ENCODE measurements at regions not wholly inside any gene's neighbourhood (a gene's known extent, or its start where the extent isn't known, plus 50 kb on each side); places are given as distances from the start of the nearest gene placed in this dataset.
"Not testable (repeated sequence)": the region's sequence is repeated elsewhere in the genome, so short reads cannot be mapped to it uniquely, and the experiment has no call there.

DNA sequence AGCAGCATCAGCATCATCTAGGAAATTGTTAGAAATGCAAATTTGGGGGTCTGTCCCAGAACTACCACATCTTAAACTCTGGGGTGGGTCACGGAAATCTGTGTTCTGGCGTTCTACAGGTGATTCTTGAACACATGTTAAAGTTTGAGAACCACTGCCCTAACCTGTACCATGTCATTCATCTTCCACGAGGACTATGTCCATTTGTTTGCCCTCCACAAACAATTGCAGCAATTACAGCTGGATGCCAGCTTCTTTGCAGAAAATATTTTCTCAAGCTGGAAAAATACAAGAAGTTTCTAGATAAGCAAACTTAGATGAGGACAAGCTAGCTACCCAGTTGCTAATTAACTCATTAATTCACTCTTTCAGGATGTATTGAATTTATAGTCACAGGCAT is 54.1 kb downstream of the MAFB start:
- FAIRE-seq (no peak), DNase-seq (ENCODE audit: extremely low spot score, insufficient read length, low read depth) (no peak)

DNA sequence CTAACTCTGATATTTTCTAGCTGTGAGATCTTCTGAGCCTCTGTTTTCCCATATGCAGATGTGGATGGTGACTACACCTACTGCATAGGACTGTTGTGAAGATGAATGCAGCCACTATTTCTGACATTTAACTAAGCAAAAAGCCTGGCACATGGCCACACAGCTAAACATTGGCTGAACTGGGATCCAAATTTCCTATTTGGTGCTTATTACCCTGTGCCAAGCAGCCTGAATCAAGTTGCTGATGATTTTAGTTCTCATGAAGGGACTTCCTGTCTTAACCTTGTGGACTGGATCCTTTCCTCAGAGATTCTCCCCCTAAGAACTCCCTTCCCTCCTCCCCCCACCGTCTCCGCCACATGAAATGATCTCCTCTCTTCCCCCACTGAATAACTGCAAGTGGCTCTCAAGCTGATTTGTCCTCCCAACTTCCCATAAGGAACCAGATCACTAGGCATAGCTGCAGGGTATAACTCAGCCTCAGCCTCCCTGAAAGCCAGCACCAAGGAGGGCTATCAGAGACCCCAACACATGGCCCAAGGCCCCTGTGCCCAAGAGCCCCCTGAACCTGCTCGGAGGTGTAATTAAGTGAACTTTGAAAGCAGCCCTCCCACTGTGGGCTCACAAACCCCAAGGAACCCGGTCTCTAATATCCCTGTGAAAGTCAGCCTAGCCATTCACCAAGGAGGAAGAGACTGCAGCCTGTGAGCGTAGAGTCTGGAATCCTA is 55.7 kb downstream of the MAFB start:
- FAIRE-seq = no peak
- no peak for DNase-seq (ENCODE audit: extremely low spot score, insufficient read length, low read depth)

DNA sequence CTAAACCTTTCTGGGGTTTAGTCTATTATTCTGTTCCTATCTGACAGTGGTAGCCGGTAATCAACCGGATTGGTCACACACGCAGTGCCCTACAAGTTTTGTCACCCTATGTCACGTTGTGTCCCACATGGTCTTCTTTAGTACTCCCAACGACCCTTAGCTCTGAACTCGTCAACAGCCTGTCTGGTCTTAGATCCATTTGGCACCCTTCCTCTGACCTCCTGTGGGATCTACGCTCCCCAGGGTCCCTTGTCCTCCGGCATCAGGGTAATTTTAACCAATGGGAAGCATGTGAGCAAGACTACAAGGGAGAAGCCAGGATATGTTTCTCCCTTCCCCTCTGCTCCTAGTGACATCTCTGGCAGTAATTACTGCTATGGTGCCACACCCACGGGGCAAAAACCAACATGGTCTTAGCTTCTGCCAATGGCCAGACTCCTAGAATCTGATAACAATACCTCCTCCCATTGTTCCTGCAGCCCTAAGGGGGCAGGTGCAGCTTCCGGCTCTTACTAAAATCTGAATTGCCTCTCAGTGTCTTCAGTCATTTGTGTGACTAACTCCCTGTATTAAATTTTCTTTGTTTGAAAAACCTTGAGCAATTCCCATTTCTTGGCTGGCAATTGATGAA is 56.6 kb downstream of the MAFB start:
- FAIRE-seq (no peak), DNase-seq (ENCODE audit: extremely low spot score, insufficient read length, low read depth) (no peak)

DNA sequence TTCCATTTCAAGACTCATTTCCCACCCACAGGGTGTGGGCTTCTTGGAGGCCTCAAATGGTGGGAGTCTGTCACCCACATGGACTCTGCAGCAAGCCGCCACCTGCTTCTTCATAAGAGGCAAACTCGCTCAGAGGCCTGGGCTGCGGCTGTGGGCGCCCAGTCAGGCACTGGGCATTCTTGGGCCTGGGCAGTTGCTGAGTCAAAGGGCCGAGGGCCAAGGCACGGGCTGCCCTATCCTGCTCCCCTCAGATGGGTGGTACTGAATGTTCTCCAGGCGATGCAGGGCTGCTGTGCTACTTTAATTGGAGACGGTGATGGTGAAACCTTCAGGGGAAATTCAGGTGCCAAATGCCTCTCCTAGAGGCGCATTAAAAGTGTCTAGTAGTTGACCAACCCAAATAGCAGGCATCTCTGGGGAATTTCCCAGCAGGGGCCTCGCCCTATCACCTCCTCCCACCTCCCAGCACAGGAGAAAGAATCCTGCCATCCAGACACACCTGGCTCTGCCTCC is 57.9 kb downstream of the MAFB start:
- DNase-seq (ENCODE audit: extremely low spot score, insufficient read length, low read depth) (no peak), FAIRE-seq (no peak)

DNA sequence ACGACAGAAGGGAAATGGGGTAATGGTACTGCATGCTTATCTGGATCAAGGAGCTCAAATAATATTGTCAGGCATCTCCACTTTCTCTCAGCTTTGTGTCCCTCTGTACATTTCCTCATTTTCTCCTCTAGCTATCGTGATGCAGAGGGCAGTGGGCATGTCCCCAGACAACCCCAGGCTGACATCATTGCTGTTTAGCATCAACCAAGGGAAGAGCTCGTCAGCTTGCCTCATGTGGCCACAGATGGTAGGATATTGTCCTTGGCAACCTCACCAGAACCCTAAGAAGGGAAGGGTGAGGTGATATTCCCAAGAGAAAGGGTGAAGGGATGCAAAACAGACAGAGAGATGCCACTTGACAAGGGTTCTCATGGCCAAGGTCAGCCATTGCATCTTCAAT is 58.3 kb downstream of the MAFB start:
- DNase-seq (ENCODE audit: extremely low spot score, insufficient read length, low read depth) (no peak), FAIRE-seq (no peak)

DNA sequence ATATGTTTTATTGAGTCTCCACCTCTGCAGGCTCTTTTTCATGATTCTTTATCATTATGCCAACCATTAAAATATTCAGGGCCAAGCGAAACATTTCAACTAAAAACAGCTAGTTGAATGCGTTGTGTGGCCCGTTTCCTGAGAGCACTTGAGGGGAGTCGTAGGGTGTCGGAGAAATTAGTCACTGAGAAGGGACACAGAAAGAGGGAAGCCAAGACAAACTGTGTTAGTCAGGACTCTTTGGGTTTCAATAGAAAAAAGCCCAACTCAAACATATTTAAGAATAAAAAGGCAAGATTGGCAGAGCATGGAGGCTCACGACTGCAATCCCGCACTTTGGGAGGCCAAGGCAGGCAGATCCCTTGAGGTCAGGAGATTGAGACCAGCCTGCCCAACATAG is 58.9 kb downstream of the MAFB start:
- DNase-seq (ENCODE audit: extremely low spot score, insufficient read length, low read depth) (no peak), FAIRE-seq (no peak)

DNA sequence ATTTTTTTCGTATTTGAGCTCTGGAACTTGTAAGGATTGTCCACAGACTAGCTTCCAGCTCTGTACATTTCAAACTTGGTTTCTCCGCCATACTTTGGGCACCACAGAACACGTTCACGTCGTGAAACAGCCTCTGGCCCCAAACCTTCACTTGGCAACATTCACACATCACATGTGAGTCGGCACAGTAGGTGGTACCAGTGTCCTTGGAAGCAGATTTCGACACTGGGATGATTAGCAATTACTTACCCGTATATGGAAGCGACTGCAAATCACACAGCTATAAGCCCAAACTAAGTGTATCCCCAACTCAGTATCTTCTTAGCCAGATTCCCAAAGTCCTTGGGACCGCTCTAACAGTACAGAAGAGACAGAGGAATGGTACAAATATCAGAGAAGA is 60.2 kb downstream of the MAFB start:
- no peak for FAIRE-seq
- no peak for DNase-seq (ENCODE audit: extremely low spot score, insufficient read length, low read depth)

DNA sequence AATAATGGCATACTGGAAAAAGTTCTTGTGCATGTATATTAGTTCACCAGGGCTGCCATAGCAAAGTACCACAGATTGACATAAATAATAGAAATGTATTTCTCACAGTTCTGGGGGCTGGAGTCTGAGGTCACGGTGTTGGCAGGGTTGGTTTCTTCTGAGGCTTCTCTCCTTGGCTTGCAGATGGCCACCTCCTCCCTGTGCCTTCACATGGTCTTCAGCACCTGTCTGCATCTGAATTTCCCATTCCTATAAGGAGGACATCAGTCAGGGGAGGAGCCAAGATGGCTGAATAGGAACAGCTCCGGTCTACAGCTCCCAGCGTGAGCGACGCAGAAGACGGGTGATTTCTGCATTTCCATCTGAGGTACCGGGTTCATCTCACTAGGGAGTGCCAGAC is 70.0 kb downstream of the MAFB start:
- DNase-seq (ENCODE audit: extremely low spot score, insufficient read length, low read depth); FAIRE-seq: not testable (repeated sequence)

DNA sequence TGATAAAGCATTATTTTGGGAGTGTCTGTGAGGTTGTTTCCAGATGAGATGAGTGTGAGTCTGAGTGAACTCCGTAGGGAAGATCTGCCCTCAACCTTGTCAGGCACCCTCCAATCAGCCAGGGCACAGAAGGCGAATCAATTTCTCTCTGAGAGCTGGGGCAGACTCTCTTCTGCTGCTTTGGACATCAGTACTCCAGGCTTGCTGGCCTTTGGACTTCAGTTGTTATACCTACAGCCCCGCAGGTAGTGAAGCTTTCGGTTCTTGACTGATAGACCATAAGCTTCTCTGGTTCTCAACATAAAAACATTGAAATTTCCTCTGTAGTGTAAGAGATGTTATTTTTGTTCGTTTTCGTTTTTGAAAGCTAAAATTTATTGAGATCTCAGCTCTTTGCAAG is 71.4 kb downstream of the MAFB start:
- no peak for DNase-seq (ENCODE audit: extremely low spot score, insufficient read length, low read depth)
- no peak for FAIRE-seq

DNA sequence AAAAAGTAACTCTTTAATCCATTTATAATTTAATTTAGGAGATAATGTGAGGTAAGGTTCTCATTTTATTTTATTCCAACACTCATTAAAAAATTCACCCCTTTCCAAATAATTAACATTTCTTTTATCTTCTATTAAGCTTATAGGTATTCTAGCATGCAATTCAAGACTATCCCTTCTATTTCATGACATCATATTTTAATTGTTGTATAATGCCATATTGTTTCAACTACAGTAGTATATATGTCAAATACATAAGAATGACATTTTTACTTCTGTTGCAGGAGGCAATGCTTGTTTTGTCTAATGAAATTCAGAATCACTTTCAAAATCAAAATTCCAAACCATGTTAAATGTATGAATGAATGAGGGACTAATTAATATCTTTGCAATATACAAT is 76.2 kb downstream of the MAFB start:
- FAIRE-seq (no peak), DNase-seq (ENCODE audit: extremely low spot score, insufficient read length, low read depth) (no peak)

DNA sequence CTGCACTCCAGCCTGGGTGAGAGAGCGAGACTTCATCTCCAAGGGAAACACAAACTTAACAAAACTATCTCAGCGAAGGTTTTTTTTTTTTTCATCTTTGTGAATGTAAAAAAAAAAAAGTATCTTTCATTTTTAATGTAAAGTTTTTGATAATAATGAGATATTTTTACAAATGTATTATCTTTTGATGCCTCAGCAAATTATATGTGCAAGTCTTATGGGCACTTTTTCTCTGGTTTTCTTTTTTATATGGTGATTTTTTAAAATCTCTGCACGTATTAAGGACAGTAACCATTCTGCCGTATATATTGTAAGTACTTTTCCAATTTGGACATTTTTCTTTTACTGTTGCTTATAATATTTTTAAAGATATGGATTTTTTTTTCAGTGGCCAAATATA is 76.8 kb downstream of the MAFB start:
- FAIRE-seq (no peak), DNase-seq (ENCODE audit: extremely low spot score, insufficient read length, low read depth) (no peak)

DNA sequence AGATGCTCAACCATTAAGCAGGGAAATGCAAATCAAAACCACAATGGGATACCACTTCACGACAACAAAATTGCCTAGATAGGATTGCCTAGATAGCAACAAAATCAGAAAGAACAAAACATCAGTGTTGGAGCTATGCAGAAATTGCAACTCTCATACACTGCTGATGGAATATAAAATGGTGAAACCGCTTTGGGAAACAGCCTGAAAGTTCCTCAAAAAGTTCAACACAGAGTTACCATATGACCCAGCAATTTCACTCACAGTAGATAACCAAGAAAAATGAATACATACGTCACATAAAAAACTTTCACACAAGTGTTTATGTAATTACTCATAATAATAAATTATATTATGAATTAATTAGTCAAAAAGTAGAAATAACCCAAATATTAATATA is 78.3 kb downstream of the MAFB start:
- DNase-seq (ENCODE audit: extremely low spot score, insufficient read length, low read depth) (no peak), FAIRE-seq (no peak)

DNA sequence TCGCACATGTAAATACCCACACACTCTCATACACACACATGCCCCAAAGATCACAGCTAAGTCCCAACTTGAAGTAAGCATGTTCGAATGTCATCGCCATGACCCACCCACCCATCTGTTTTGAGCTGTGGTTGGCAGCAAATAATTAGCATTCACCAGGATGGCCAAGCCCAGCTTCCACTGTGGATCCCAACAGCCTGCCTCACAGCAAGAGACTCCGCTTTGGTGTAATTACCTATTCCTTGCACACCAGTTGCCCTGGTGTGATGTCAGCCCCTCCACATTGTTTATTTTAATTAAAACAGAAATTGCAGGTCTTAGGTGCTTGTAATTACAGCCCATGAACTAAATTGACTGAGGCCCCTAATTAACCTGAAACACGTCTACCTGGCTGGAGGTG is 81.1 kb downstream of the MAFB start:
- no peak for DNase-seq (ENCODE audit: extremely low spot score, insufficient read length, low read depth)
- no peak for FAIRE-seq

DNA sequence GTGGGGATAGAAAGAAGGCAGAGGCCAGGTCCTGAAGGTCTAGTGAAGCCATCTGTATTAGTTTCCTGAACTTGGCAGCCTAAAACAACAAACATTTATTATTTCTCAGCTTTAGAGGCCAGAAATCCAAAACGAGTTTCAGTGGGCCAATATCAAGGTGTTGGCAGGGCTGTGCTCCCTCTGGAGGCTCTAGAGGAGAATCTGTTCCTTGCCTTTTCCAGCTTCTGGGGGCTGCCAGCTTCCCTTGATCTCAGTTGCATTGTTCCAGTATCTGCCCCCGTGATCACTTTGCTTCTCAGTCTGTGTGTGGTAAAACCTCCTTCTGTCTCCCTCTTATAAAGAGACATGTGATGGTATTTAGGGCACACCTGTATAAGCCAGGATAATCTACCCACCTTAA is 82.4 kb downstream of the MAFB start:
- FAIRE-seq (no peak), DNase-seq (ENCODE audit: extremely low spot score, insufficient read length, low read depth) (no peak)

DNA sequence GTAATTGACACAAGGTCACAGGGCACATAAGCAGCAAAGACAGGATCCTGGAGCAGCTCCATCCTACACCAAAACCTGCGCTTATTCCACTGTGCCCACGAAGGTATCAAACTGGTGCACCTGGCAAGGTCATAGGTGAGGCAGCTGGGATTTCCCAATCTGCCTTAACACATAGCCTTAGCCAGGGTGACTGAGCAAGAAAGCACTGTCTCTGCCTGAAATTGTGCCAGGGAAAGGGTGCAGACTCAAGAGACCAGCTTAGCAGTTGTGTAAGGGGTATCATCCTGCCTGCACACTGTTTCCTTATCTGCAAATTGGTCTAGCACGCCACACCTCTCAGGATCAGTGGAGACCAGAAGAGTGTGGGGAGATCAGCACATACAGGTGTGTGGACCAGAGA is 82.8 kb downstream of the MAFB start:
- FAIRE-seq (no peak), DNase-seq (ENCODE audit: extremely low spot score, insufficient read length, low read depth) (no peak)

DNA sequence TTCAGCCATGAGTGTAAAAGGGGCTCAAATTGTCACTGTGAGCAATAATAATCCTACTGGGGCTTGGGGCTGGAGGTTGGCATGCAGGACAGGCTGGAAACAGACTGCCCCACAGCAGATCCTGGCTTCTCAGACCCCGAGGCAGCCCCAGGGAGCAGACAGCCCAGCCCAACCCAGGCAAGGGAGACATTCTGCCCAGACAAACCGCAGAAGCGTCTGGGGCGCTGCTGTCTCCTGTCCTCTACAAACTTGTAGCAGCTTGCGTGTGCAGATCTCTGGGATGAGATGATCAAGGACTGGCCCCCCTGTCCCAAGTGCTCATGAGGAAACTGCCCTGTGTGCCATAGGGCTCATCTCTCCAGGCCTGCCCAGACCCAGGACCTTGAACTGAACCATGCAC is 84.6 kb downstream of the MAFB start:
- DNase-seq (ENCODE audit: extremely low spot score, insufficient read length, low read depth) = no peak
- FAIRE-seq = no peak

DNA sequence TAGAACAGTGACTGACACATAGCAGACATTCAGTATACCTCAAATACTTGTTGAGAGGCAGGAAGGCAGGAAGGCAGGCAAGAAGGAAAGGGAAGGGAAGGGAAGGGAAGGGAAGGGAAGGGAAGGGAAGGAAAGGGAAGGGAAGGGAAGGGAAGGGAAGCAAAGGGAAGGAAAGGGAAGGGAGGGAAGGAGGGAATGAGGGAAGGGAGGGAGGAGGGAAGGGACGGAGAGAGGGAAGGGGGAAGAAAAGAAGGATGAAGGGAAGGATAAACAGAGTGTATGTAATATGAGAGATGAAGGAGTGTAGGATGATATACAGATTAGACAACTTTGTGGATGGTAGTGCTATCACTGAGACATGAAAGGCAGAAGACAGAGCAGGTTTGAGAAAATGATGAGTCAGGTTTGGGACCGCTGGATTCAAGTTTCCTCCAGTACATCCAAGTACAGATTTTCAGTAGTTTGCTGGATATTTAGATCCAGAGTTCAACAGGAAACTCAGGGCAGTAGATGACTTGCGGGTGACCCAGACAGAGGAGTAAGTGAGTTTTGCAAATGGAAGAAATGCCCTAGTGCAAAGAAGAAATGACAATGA is 85.9 kb downstream of the MAFB start:
- no peak for FAIRE-seq
- DNase-seq (ENCODE audit: extremely low spot score, insufficient read length, low read depth) = no peak

DNA sequence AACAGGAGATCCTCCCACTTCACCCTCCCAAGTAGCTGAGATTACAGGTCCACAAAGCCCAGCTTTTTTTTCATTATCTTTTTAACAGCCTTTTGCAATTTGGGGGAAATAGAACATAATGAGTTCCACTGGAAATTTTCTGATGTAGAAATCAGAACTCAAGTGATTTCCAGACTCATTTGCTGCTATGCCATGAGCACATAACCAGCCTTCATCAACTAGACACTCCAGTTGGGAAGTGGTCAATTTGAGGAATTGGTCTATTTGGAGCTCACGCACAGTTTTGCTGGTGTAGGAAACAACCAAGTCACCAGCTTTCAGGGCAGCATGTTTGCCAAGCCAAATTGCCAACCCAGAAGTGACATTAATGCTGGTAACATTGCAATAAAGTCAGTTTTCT is 86.7 kb downstream of the MAFB start:
- FAIRE-seq = no peak
- no peak for DNase-seq (ENCODE audit: extremely low spot score, insufficient read length, low read depth)

DNA sequence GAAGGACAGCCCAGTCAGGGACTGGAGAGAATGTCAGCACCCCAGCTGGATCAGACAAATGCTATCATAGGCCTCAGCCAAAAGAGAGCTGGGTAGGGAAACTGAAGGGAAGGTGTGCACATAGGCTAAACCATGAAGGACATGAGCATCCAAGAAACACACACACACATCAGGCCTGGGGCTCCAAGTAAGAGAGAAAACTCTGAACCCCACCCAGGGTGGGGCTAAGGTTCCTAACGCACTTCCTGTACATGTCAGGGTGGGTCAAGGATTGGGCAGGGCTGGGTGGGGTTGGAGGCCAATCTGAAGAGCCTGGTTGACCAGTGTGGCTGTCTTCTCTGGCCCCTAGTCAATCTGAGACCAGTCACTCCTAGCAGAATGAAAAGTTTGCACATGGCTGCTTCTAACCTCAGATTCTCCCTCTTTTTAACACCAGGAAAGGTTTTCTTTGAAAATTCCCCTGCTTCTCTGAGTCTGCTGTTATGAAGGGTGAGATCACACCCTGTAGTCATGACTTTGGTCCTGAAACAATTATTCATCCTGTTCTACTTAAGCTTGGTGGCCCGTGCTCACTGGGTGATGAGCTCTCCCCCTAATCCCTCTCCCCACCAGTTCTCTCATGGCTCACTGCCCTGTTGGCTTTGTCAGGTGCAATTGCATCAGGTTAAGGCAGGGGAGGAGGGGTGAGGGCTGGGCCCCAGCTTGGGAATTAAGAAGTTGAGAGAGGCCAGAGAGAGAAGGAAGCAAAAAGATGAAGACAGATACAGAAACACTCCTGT is 88.4 kb downstream of the MAFB start:
- DNase-seq (ENCODE audit: extremely low spot score, insufficient read length, low read depth) (no peak), FAIRE-seq (no peak)

DNA sequence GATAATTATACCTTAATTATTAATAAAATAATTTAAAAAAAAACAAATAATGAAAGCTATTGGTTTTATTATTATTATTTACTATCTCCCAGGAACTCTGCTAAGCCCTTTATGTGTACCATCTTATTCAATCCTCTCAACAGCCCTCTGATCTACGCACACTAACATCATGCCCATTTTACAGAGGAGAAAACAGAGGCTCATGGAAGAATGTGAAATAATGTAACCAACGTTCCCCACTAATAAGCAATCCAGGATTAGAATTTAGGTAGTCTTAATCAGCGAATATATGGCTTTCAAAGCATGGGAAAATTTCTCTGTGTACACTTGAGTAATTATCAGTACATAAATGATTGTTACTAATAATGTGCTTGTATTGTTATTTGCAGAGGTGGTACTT is 89.0 kb downstream of the MAFB start:
- FAIRE-seq = no peak
- no peak for DNase-seq (ENCODE audit: extremely low spot score, insufficient read length, low read depth)

DNA sequence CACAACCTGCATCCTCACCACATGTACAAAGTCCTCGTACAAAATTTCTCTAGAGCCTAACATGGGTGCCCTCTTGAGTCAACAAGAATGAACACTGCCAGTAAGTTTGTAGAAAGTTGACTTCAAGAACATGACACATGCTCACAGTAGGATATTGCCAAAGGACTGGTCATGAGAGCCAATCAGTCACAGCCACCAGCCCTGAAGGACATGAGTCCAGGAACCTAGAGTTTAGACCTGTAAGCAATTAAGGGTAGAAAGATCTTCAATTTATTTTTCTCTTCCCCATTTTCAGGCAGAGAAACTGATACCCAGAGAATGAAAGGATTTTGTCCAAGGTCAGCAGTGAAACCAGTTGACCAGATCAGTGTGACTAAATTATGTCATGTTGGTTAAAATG is 96.1 kb downstream of the MAFB start:
- no peak for FAIRE-seq

More for the DNA sequence above, 96.1 kb downstream of the MAFB start:
- no peak for DNase-seq (ENCODE audit: extremely low spot score, insufficient read length, low read depth)

Data from GM18507 (cell line).